Posterior vena cava (tissue), 2 donors: ENCODE measurements at regions not wholly inside any gene's neighbourhood (a gene's known extent, or its start where the extent isn't known, plus 50 kb on each side); places are given as distances from the start of the nearest gene placed in this dataset.
"Not testable (repeated sequence)": the region's sequence is repeated elsewhere in the genome, so short reads cannot be mapped to it uniquely, and the experiment has no call there.

ENCODE experiments used
- DNase-seq: peaks from one replicate; pipeline ENCODE4 v3.0.0-alpha.2; 2020; ENCODE audit warnings: low spot score
- intact Hi-C, 2 donors: fragments of 100-400 bp; cut with DNase I; formaldehyde crosslinking; loops; one replicate each; pipeline versions ENCODE4 v1.14.1 to v1.14.2; 2022 to 2023
- donor health status: DM: yes; HTN: yes; CAD: no.
- donor health status: DM: yes; HTN: yes; CAD: no.

DNA sequence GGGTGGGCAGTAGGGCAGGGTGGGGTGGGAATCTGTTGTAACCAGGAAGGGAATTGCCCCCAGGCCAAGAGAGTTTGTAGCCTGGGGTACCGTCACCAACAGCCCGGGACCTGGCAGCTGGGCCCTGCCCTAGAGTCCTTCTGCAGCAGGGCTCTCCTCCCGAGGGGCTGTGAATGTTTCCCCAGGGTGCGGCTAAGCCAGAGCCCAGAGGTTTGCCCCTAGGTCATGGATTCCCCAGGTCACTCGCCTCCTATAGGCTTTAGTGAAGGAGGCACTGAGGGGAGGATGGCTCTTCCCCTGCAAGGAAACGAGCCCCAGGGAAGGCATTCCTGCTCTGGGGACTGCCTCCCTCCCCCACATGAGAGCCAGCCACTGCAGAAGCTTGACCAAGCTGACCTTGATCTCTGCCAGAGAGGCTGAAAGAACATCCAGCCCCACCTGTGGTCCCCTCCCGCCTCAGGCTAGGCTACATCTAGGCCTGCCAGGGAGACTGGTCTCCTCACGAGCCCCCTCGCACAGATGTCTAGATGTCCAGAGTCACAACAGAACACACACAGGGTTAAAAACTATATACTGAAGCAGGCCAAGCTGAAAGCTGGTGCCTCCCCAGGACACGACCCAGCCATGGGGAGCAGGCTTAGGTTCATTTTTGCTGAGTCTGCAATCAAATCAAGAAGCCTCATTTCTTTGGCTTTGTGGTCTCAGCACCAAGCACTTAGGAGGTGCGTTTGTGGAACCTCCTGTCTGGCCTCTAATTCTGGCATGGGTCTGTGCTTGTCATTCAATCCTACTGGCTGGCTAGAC, 69.1 kb upstream of the TAMM41 start:
- intact Hi-C loops, result no loop called here
- DNase-seq, result no peak

DNA sequence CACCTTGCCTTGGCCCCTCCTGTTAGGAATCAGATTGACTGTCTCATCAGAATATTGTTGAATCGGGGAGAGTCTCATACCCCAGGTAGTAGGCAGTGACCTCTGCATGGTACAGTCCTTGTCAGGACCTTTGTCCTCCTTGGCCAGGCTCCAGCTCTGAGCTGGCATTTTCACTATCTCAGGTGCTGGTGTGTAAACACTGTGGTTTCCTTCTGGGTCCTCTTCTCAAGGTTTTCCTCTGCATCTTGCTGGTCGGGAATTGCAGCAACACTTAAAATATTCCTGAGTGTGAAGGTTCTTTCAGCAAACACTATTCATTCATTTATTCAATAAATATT, 69.7 kb upstream of the TAMM41 start:
- DNase-seq, intact Hi-C loops: not testable (repeated sequence)

GRCh38 chr3:11917051-11917450, 70.4 kb upstream of the TAMM41 start:
- intact Hi-C loops, result no loop called here
- no peak for DNase-seq

- intact Hi-C loops, result no loop called here
- no peak for DNase-seq
Measured at GRCh38 chr3:11919390-11919789, 72.7 kb upstream of the TAMM41 start.

DNA sequence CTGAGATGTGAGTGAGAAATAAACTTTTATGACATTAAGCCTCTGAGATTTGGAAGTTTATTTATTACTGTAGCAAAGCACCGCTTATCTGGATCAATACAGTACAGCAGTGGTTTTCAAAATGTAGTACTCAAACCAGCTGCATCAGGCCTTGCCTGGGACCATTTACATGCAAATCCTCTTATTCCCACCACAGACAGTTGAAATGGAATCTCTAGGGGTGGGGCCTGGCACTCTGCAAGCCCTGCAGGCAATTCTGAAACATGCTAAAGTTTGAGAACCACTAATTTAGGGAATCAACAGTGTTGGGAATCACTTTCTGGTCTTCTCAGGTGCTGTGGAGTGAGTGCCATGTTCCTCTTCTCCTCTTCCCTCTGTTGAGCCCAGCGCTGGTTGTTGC, 77.8 kb upstream of the TAMM41 start:
- DNase-seq, result no peak
- intact Hi-C loops, result no loop called here

GRCh38 chr3:11928381-11928780, 75.8 kb upstream of the SYN2 start:
- no peak for DNase-seq
- intact Hi-C loops, result loop anchor here in 1 of 2 donors (1.0 kb wide), 1 partner anchor 43 kb away; no protein-coding TSS in a partner anchor

DNA sequence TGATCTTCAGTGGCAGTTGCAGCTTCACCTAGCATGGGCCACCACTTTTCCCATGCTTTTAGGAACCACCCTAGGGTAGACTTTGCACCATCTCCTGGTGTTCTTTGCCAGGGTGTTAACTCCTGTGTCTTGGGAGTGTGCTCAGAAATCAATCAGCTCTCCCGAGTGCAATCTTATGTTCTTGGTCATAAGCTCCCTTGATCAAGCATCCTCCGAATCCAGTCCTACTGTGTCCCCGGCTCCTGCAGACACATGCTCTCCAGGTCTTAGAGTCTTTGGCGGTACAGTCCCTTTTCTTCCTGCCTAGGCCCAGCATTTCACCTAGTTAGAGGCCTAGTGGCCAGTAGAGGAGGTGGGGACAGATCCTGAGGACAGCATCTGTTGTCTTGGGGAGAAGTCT, 74.7 kb upstream of the SYN2 start:
- intact Hi-C loops, result no loop called here
- DNase-seq, result no peak

DNA sequence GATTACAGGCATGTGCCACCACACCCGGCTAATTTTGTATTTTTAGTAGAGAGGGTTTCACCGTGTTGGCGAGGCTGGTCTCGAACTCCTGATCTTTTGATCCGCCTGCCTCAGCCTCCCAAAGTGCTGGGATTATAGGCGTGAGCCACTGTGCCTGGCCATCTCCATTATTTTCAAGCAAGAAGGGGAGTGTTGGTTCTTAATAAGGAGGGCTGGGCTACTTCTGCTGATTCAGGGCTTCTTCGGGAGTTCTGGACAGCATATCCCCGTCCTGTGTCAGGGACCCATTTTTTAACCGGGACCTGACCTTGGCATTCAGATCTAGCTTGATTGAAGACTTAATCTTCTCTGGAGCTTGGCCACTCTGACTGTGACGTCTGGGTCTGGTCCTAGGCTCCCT, 74.1 kb upstream of the SYN2 start:
- intact Hi-C loops, result no loop called here
- DNase-seq, result no peak

DNA sequence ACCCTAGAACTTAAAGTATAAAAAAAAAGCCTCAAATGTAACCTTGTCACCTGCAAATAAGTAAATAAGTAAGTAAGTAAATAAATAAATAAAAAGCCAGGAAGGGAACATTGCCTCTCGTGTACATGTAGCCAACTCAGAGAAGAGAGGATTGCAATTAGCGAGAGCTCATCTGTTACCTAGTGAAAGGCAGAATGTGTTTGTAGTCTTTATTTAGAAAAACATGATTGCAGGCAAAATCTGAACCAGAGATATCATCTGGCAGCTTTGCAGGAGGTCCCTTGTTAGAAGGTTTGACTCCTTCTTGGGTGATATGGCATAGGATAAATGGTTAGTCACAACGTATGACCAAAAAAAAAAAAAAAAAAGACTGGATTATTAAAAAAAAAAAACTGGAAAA, 71.6 kb upstream of the SYN2 start:
- no peak for DNase-seq
- intact Hi-C loops, result no loop called here

DNA sequence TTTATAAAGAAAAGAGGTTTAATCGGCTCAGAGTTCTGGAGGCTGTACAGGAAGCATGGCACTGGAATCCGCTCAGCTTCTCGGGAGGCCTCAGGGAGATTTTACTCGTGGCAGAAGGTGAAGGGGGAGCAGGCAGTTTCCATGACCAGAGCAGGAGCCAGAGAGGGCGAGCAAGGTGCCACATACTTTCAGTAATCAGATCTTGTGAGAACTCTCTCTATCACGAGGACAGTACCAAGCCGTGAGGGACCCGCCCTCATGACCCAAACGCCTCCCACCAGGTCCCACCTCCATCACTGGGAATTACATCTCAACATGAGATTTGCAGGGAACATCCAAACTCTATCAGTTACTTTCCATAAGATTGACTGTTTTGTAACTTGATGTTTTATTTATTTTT, 70.7 kb upstream of the SYN2 start:
- intact Hi-C loops, result no loop called here
- no peak for DNase-seq

GRCh38 chr3:11944052-11944673, 60.0 kb upstream of the SYN2 start:
- intact Hi-C loops, result no loop called here
- DNase-seq, result no peak

GRCh38 chr3:11948331-11948730, 55.9 kb upstream of the SYN2 start:
- intact Hi-C loops, result no loop called here
- no peak for DNase-seq

GRCh38 chr3:11948866-11949265, 55.3 kb upstream of the SYN2 start:
- intact Hi-C loops, result no loop called here

GRCh38 chr3:11949351-11949750, 54.8 kb upstream of the SYN2 start:
- no peak for DNase-seq
- intact Hi-C loops, result no loop called here

More at GRCh38 chr3:11948866-11949265, 55.3 kb upstream of the SYN2 start:
- no peak for DNase-seq

GRCh38 chr3:11950576-11950975, 53.6 kb upstream of the SYN2 start:
- DNase-seq, result no peak
- intact Hi-C loops, result no loop called here

DNA sequence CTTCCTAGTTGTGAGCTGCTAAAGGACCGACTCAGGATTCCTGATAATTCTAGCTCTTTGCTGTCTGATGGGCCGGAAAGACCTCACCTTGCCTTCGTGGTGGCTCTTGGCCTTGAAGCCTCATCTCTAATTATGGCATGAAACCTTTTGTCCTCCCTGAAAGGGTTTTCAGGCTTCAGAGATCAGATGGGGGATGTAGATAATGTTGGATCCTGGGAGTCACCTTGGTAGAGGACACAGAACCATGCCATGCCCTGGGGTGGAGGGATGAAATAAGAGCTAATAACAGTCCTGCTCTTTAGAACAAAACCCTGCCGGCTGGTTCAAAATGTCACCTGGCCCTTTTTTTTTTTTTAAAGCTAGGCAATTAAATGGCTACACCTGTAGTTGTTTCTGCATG, 50.8 kb upstream of the SYN2 start:
- DNase-seq, result no peak
- intact Hi-C loops, result no loop called here

- intact Hi-C loops, result no loop called here
- no peak for DNase-seq
Measured at GRCh38 chr3:11953778-11954177, 50.4 kb upstream of the SYN2 start.

DNA sequence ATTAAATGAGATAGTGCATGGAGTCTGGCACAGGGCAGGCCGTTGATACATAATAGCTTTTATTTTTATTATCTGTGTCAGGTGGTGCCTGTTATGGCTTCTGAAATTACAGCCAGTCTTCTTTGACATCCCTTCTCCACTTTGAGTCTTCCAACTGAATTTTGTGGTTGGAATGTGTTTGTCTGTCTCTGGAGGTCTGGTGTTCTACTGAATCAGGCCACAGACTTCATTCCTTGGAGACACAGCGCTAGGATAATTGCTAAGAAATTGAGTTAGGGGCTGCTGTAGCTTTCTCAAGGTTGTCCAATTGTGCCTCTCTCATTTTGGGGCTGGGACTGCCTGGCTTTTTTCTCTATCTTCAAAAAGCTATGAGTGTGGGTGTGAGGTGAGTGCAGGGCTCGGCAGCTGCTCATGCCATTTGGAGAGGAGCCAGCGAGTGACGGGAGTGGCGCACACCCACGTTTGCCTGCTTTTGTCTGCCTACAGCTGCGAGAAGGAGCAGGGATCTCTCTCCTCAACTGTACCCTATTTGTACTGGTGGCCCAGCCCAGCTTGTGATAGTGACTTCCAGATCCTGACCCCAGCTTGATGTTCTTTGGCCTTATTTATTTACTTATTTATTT, 49.8 kb upstream of the SYN2 start:
- DNase-seq, result no peak
- intact Hi-C loops, result no loop called here
